AG04449 (cell line): ENCODE measurements at regions not wholly inside any gene's neighbourhood (a gene's known extent, or its start where the extent isn't known, plus 50 kb on each side); places are given as distances from the start of the nearest gene placed in this dataset.
"Not testable (repeated sequence)": the region's sequence is repeated elsewhere in the genome, so short reads cannot be mapped to it uniquely, and the experiment has no call there.

Source experiments
- CTCF ChIA-PET: fragments of 350-600 bp; formaldehyde crosslinking; extraction: SDS; loops from one replicate; lab custom pipeline; 2021; ENCODE audit warnings: antibody characterized with exemption; lab: Yijun Ruan, JAX
- POLR2A ChIA-PET: fragments of 400-600, 350-600 bp; formaldehyde crosslinking; extraction: SDS; loops from one replicate; lab custom pipeline; 2020; ENCODE audit warnings: antibody characterized with exemption, inconsistent platforms; lab: Yijun Ruan, JAX
- DNase-seq: peaks from one replicate; pipeline ENCODE4 v3.0.0-alpha.2; 2010; ENCODE audit warnings: low read depth, low spot score
- H3K4me3 ChIP-seq: 2 replicates; pipeline ENCODE4 v1.5.1; 2011; ENCODE audit warnings: low read depth, mild to moderate bottlenecking, control low read depth, low read length
- TF ChIP-seq, protein P1 (sequence below): IDR thresholded peaks from one replicate; pipeline ENCODE4 v1.5.1; 2011; ENCODE audit warnings: mild to moderate bottlenecking, moderate library complexity, low read length, control low read depth, inconsistent platforms; ENCODE audit not compliant: insufficient read depth; ENCODE audit errors: missing control alignments

DNA sequence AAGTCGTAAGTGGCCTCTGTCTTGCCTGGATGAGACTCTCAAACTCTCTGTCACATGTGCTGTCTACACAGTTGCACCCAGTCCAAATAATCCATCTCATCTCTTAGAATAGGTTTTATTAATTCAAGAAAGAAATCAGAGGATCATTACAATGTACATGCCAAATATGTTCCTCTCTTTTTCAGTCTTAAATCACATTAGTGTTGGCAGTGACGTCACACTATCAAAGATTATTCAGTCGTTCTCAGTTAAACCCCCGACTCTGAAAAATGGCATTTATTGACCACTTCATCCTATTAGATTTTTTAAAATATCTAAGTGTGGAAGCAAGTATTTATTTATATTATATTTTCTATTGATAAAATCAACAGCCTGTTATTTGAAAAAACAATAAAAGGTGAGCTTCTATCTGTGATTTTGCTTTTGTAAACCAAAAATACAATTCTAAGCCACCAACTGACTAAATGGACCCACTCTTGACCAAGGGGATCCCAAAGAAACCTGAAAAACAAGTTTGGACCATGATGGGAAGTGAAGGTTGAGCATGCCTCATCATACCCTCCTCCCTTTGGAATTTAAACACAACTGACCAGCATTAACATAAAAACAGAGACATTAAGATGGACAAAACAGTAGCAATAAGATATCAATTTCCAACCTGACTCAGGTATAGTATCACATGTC lies 1894.4 kb upstream of the LRRTM1 start:
- no peak overlapping the region for H3K4me3 ChIP-seq
- CTCF ChIA-PET = no interaction called here
- TF ChIP-seq, protein P1, sequence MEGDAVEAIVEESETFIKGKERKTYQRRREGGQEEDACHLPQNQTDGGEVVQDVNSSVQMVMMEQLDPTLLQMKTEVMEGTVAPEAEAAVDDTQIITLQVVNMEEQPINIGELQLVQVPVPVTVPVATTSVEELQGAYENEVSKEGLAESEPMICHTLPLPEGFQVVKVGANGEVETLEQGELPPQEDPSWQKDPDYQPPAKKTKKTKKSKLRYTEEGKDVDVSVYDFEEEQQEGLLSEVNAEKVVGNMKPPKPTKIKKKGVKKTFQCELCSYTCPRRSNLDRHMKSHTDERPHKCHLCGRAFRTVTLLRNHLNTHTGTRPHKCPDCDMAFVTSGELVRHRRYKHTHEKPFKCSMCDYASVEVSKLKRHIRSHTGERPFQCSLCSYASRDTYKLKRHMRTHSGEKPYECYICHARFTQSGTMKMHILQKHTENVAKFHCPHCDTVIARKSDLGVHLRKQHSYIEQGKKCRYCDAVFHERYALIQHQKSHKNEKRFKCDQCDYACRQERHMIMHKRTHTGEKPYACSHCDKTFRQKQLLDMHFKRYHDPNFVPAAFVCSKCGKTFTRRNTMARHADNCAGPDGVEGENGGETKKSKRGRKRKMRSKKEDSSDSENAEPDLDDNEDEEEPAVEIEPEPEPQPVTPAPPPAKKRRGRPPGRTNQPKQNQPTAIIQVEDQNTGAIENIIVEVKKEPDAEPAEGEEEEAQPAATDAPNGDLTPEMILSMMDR = no peak
- POLR2A ChIA-PET = no interaction called here
- no peak for DNase-seq

DNA sequence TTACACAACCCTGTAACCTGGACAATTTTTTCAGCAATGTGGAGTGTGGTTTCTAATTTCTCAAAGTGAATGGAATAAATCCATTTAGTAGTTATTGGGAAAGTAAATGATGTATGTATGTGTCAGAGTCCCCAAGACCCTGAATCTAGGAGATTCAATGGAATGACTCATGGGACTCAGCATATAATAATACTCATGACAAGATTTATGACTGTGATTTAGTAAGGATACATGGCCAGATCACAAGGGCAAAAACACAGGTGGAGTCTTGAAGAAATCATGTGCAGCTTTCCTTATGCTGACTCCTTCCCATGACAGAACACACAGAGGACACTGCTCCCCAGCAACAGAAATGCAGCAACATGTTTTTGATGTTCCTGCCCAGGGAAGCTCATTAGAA lies 1877.7 kb upstream of the LRRTM1 start:
- no peak overlapping the region for H3K4me3 ChIP-seq
- ChIA-PET CTCF (no interaction called here), POLR2A (no interaction called here)
- DNase-seq = no peak
- TF ChIP-seq, protein P1 = no peak

DNA sequence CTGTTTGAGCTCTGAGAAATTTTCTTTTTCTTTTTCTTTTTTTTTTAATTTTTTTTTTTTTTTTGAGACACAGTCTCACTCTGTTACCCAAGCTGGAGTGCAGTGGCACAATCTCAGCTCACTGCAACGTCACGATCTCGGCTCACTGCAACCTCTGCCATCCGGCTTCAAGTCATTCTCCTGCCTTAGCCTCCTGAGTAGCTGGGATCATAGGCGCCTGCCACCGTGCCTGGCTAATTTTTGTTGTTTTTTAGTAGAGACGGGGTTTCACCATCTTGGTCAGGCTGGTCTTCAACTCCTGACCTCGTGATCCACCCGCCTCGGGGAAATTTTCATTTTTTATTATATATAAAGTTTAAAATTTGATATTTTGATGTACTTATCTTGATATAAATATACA lies 1870.7 kb upstream of the LRRTM1 start:
- DNase-seq, H3K4me3 ChIP-seq, POLR2A ChIA-PET, CTCF ChIA-PET: not testable (repeated sequence)

DNA sequence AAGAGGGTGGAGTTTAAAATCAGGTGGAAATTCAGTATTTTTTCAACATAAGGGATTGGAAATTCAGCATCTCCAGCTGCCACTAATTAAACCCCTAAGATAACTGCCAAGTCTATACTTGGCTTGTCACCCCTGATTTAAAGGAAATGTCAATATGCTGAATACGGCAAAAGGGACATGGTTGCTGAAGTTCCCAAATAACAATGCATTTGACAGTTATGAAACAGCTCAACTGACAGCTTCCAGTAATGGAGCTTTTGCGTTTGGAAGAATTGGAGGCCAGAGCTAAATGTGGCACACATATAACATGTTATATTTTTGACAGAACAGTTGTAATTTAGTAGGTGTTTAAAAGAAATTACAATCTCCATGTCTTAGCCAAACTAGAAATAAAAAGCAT lies 1867.9 kb upstream of the LRRTM1 start:
- CTCF ChIA-PET = no interaction called here
- POLR2A ChIA-PET = no interaction called here
- TF ChIP-seq, protein P1 = no peak

DNA sequence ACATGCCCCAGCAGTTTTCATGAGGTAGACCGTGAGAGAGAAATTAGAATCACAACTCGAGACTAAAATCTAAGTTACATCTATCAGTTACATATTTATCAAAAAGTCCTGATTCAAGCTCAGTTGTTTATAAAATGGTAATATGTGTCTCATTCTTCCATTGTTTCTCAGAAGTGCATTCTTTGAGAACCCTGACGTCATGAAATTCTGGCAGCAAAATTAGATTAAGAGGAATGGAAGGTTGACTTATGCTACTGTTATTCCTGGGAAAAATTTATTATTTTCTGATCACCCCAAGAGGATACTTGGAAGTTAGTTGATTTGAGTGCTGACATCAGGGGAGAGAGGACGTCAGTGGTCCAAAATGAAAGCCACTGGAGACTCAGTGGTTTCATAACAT lies 1864.8 kb upstream of the LRRTM1 start:
- H3K4me3 ChIP-seq = no peak overlapping the region
- CTCF ChIA-PET = no interaction called here
- POLR2A ChIA-PET = no interaction called here
- DNase-seq = no peak
- TF ChIP-seq, protein P1 = no peak

More for the DNA sequence above, 1867.9 kb upstream of the LRRTM1 start:
- no peak overlapping the region for H3K4me3 ChIP-seq
- no peak for DNase-seq

DNA sequence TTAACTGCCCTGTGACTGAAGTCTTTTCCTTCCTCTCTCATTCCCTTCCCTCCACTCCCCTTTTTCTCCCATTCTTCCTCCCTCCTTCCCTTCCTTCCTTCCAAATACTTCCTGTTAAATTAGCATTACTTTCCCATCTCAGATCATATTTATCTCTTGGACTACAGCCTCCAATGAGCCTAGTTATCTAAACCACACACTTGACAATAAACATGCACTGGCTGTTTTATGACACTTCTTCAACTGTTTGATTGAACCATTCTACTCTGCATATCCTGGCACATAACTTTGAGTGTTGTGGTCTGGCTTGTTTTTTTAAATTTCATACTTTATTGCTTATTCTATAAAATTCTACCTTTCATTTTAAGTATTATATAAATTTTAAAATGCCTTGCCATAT lies 1860.8 kb upstream of the LRRTM1 start:
- no peak for DNase-seq
- CTCF ChIA-PET = no interaction called here

More for the DNA sequence above, 1860.8 kb upstream of the LRRTM1 start:
- TF ChIP-seq, protein P1 = no peak
- POLR2A ChIA-PET = no interaction called here
- H3K4me3 ChIP-seq = no peak overlapping the region
